ENCODE measurements at regions not wholly inside any gene's neighbourhood (a gene's known extent, or its start where the extent isn't known, plus 50 kb on each side); places are given as distances from the start of the nearest gene placed in this dataset.

GRCh38 chr10:105714728-105715127, 1073.6 kb downstream of the SORCS3 start:
- no peaks in the 10 kb centered on the region for H3K9me2 ChIP-seq (replicated peaks; ENCODE audit: insufficient read depth, low read length)
- no peaks in the 10 kb centered on the region for H3K79me2 ChIP-seq (ENCODE audit: insufficient read depth, low read length)

DNA sequence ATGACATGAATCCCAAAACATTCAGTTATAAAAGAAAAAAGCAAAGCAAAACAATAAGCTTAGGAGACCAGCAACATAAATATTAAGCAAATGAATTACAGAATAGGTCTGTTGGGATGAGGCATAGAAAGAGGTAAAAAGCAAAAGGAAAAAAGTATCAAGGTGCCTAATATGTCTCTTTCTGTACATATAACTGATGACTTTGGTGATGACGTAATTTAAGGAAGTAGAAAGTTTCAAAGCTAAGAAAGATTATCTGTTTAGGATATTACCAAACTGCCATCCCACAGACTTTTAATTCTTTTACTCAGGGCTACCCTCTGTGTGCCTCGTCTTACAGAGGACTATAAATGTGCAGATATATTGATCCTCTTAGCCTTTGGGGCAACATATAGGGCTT, 1066.5 kb downstream of the SORCS3 start:
- Histone ChIP-seq H3K36me3 (ENCODE audit: low read length) (no peaks in the 10 kb centered on the region), H3F3A (ENCODE audit: insufficient read depth) (no peaks in the 10 kb centered on the region), H3K79me2 (ENCODE audit: insufficient read depth, low read length) (no peaks in the 10 kb centered on the region), H3K27ac (ENCODE audit: low read depth, low read length) (no peak overlapping the region), H3K9ac (ENCODE audit: low read length) (no peak overlapping the region), H3K9me2 (replicated peaks; ENCODE audit: insufficient read depth, low read length) (no peaks in the 10 kb centered on the region), H3K4me3 (ENCODE audit: insufficient read depth, low read length, poor library complexity, severe bottlenecking) (no peak overlapping the region), H2AFZ (ENCODE audit: low read depth, low read length, severe bottlenecking) (no peak overlapping the region), H3K27me3 (ENCODE audit: low read length) (no peaks in the 10 kb centered on the region), H3K4me2 (ENCODE audit: low read depth, low read length, poor library complexity, severe bottlenecking) (no peak overlapping the region), H3K9me3 (ENCODE audit: insufficient read depth, low read length) (no peaks in the 10 kb centered on the region), H4K20me1 (ENCODE audit: low read depth, low read length) (no peaks in the 10 kb centered on the region)
- no peak for TF ChIP-seq EZH2phosphoT487 (conservative IDR thresholded peaks at IDR 0.05; ENCODE audit: low read length)
- no peak for TF ChIP-seq CTCF (IDR thresholded peaks at IDR 0.05; ENCODE audit: insufficient read depth, low read length, poor library complexity, severe bottlenecking)

More at GRCh38 chr10:105714728-105715127, 1073.6 kb downstream of the SORCS3 start:
- H3K4me3 ChIP-seq (ENCODE audit: insufficient read depth, low read length, poor library complexity, severe bottlenecking): no peak overlapping the region
- TF ChIP-seq CTCF (IDR thresholded peaks at IDR 0.05; ENCODE audit: insufficient read depth, low read length, poor library complexity, severe bottlenecking) (no peak), EZH2phosphoT487 (conservative IDR thresholded peaks at IDR 0.05; ENCODE audit: low read length) (no peak)
- no peaks in the 10 kb centered on the region for H3K27me3 ChIP-seq (ENCODE audit: low read length)
- H2AFZ ChIP-seq (ENCODE audit: low read depth, low read length, severe bottlenecking): no peak overlapping the region
- H3K9ac ChIP-seq (ENCODE audit: low read length): no peak overlapping the region
- no peaks in the 10 kb centered on the region for H3K9me3 ChIP-seq (ENCODE audit: insufficient read depth, low read length)
- H3K4me2 ChIP-seq (ENCODE audit: low read depth, low read length, poor library complexity, severe bottlenecking): no peak overlapping the region
- H4K20me1 ChIP-seq (ENCODE audit: low read depth, low read length): no peaks in the 10 kb centered on the region
- no peaks in the 10 kb centered on the region for H3K36me3 ChIP-seq (ENCODE audit: low read length)
- H3F3A ChIP-seq (ENCODE audit: insufficient read depth): no peaks in the 10 kb centered on the region
- H3K27ac ChIP-seq (ENCODE audit: low read depth, low read length): no peak overlapping the region

GRCh38 chr10:105706281-105707026, 1065.4 kb downstream of the SORCS3 start:
- H3F3A ChIP-seq (ENCODE audit: insufficient read depth): no peaks in the 10 kb centered on the region
- no peaks in the 10 kb centered on the region for H3K36me3 ChIP-seq (ENCODE audit: low read length)
- no peaks in the 10 kb centered on the region for H3K79me2 ChIP-seq (ENCODE audit: insufficient read depth, low read length)
- H3K27me3 ChIP-seq (ENCODE audit: low read length): no peaks in the 10 kb centered on the region
- H3K4me3 ChIP-seq (ENCODE audit: insufficient read depth, low read length, poor library complexity, severe bottlenecking): no peak overlapping the region
- H2AFZ ChIP-seq (ENCODE audit: low read depth, low read length, severe bottlenecking): no peak overlapping the region
- no peak overlapping the region for H3K4me2 ChIP-seq (ENCODE audit: low read depth, low read length, poor library complexity, severe bottlenecking)
- TF ChIP-seq EZH2phosphoT487 (conservative IDR thresholded peaks at IDR 0.05; ENCODE audit: low read length) (no peak), CTCF (IDR thresholded peaks at IDR 0.05; ENCODE audit: insufficient read depth, low read length, poor library complexity, severe bottlenecking) (no peak)
- H3K9me3 ChIP-seq (ENCODE audit: insufficient read depth, low read length): no peaks in the 10 kb centered on the region
- no peaks in the 10 kb centered on the region for H4K20me1 ChIP-seq (ENCODE audit: low read depth, low read length)
- no peak overlapping the region for H3K9ac ChIP-seq (ENCODE audit: low read length)
- H3K27ac ChIP-seq (ENCODE audit: low read depth, low read length): no peak overlapping the region
- H3K9me2 ChIP-seq (replicated peaks; ENCODE audit: insufficient read depth, low read length): no peaks in the 10 kb centered on the region
